PC-3 (cell line): ENCODE measurements at regions not wholly inside any gene's neighbourhood (a gene's known extent, or its start where the extent isn't known, plus 50 kb on each side); places are given as distances from the start of the nearest gene placed in this dataset.

Experiments
- EZH2phosphoT487 ChIP-seq: fragments of 300-600 bp; sonication (generic); IDR thresholded peaks from 2 replicates; pipeline ENCODE4 v1.6.1; 2018; ENCODE audit warnings: mild to moderate bottlenecking, antibody characterized with exemption, low read length, borderline replicate concordance
- TF ChIP-seq, protein P1 (sequence below): fragments of 300-600 bp; sonication (generic); conservative IDR thresholded peaks from 2 replicates; pipeline ENCODE4 v1.5.1; 2017; ENCODE audit warnings: antibody characterized with exemption, low read depth, mild to moderate bottlenecking, low read length

DNA sequence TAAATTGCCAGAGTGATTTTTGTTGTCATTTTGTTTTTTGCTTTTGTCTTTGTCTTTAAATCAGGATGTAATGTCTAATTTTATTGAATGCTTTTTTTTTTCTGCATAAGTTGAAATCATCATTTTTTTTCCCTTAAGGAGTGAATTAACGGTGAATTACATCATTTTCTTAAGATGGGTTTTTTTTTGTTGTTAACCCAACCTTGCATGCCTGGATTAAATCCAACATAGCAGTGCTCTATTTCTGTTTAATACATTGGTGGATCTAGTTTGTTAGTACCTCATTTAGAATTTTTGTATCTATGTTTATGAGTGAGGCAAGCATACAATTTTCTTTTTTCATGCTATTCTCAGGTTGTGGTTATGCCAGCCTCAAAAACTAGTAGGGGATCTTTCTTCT, 186.4 kb upstream of the TMC3 start:
- TF ChIP-seq, protein P1, sequence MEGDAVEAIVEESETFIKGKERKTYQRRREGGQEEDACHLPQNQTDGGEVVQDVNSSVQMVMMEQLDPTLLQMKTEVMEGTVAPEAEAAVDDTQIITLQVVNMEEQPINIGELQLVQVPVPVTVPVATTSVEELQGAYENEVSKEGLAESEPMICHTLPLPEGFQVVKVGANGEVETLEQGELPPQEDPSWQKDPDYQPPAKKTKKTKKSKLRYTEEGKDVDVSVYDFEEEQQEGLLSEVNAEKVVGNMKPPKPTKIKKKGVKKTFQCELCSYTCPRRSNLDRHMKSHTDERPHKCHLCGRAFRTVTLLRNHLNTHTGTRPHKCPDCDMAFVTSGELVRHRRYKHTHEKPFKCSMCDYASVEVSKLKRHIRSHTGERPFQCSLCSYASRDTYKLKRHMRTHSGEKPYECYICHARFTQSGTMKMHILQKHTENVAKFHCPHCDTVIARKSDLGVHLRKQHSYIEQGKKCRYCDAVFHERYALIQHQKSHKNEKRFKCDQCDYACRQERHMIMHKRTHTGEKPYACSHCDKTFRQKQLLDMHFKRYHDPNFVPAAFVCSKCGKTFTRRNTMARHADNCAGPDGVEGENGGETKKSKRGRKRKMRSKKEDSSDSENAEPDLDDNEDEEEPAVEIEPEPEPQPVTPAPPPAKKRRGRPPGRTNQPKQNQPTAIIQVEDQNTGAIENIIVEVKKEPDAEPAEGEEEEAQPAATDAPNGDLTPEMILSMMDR = no peak
- no peak for TF ChIP-seq EZH2phosphoT487
